ENCODE measurements at regions not wholly inside any gene's neighbourhood (a gene's known extent, or its start where the extent isn't known, plus 50 kb on each side); places are given as distances from the start of the nearest gene placed in this dataset.

DNA sequence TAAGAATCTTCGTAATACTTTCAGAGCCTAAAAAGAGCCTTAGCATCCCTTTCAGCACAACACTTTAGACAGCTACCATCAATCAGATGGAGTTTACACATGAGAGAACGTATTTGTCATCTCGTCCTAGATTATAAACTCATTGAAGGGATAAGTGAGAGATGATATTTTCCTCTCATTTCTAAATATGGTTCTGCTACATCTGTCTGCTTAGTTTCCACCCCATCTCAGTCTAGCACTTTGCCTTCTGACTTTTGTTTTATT, 208.4 kb upstream of the CD180 start:
- TF ChIP-seq, protein P1, sequence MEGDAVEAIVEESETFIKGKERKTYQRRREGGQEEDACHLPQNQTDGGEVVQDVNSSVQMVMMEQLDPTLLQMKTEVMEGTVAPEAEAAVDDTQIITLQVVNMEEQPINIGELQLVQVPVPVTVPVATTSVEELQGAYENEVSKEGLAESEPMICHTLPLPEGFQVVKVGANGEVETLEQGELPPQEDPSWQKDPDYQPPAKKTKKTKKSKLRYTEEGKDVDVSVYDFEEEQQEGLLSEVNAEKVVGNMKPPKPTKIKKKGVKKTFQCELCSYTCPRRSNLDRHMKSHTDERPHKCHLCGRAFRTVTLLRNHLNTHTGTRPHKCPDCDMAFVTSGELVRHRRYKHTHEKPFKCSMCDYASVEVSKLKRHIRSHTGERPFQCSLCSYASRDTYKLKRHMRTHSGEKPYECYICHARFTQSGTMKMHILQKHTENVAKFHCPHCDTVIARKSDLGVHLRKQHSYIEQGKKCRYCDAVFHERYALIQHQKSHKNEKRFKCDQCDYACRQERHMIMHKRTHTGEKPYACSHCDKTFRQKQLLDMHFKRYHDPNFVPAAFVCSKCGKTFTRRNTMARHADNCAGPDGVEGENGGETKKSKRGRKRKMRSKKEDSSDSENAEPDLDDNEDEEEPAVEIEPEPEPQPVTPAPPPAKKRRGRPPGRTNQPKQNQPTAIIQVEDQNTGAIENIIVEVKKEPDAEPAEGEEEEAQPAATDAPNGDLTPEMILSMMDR (IDR thresholded peaks at IDR 0.05; ENCODE audit: low read depth, low read length, poor library complexity, severe bottlenecking) = no peak
- TF ChIP-seq EZH2phosphoT487 (IDR thresholded peaks at IDR 0.05; ENCODE audit: borderline replicate concordance, low read length) = no peak

All from DOHH2 (cell line).